OCI-LY7 (cell line): ENCODE measurements at regions not wholly inside any gene's neighbourhood (a gene's known extent, or its start where the extent isn't known, plus 50 kb on each side); places are given as distances from the start of the nearest gene placed in this dataset.
"Not testable (repeated sequence)": the region's sequence is repeated elsewhere in the genome, so short reads cannot be mapped to it uniquely, and the experiment has no call there.

Experiments
- EZH2phosphoT487 ChIP-seq: fragments of 200-600 bp; sonication (generic); IDR thresholded peaks from 2 replicates; pipeline ENCODE4 v1.6.1; 2018; ENCODE audit warnings: low read depth, borderline replicate concordance, mild to moderate bottlenecking, mixed run types, antibody characterized with exemption, low read length, moderate library complexity, mixed read lengths
- TF ChIP-seq, protein P1 (sequence below): fragments of 200-600 bp; sonication (generic); conservative IDR thresholded peaks from 2 replicates; pipeline ENCODE4 v1.5.1; 2014; ENCODE audit warnings: mild to moderate bottlenecking, antibody characterized with exemption, low read length, moderate library complexity, mixed read lengths

DNA sequence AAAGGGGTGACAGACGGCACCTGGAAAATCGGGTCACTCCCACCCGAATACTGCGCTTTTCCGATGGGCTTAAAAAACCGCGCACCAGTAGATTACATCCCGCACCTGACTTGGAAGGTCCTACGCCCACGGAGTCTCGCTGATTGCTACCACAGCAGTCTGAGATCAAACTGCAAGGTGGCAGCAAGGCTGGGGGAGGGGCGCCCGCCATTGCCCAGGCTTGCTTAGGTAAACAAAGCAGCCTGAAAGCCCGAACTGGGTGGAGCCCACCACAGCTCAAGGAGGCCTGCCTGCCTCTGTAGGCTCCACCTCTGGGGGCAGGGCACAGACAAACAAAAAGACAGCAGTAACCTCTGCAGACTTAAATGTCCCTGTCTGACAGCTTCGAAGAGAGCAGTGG, 234.2 kb upstream of the ANXA10 start:
- not testable (repeated sequence) for TF ChIP-seq EZH2phosphoT487
- TF ChIP-seq, protein P1, sequence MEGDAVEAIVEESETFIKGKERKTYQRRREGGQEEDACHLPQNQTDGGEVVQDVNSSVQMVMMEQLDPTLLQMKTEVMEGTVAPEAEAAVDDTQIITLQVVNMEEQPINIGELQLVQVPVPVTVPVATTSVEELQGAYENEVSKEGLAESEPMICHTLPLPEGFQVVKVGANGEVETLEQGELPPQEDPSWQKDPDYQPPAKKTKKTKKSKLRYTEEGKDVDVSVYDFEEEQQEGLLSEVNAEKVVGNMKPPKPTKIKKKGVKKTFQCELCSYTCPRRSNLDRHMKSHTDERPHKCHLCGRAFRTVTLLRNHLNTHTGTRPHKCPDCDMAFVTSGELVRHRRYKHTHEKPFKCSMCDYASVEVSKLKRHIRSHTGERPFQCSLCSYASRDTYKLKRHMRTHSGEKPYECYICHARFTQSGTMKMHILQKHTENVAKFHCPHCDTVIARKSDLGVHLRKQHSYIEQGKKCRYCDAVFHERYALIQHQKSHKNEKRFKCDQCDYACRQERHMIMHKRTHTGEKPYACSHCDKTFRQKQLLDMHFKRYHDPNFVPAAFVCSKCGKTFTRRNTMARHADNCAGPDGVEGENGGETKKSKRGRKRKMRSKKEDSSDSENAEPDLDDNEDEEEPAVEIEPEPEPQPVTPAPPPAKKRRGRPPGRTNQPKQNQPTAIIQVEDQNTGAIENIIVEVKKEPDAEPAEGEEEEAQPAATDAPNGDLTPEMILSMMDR = not testable (repeated sequence)
